ENCODE measurements at regions not wholly inside any gene's neighbourhood (a gene's known extent, or its start where the extent isn't known, plus 50 kb on each side); places are given as distances from the start of the nearest gene placed in this dataset.
A peak's percentile ranks its signal among the peaks of the same experiment; 100 is the strongest.

- H3F3A ChIP-seq (ENCODE audit: insufficient read depth, low read length): no peaks in the 10 kb centered on the region
- no peak overlapping the region for H2AFZ ChIP-seq (ENCODE audit: low read length)
- no peak overlapping the region for H3K9ac ChIP-seq (ENCODE audit: low read length)
- H3K27me3 ChIP-seq (ENCODE audit: insufficient read depth, low read length): no peaks in the 10 kb centered on the region
- no peaks in the 10 kb centered on the region for H3K4me1 ChIP-seq (ENCODE audit: insufficient read depth, low read length, severe bottlenecking)
- H3K27ac ChIP-seq (ENCODE audit: low read depth, low read length, poor library complexity, severe bottlenecking): no peak overlapping the region
- H3K4me2 ChIP-seq (ENCODE audit: low read length): no peak overlapping the region
- no peaks in the 10 kb centered on the region for H3K79me2 ChIP-seq (ENCODE audit: insufficient read depth, low read length)
- no peaks in the 10 kb centered on the region for H3K9me2 ChIP-seq (ENCODE audit: low read depth, low read length)
- no peak overlapping the region for H3K4me3 ChIP-seq (ENCODE audit: low read depth, low read length, poor library complexity, severe bottlenecking)
- TF ChIP-seq CTCF (IDR thresholded peaks at IDR 0.05; ENCODE audit: low read length) (0 out of 2 replicates have a peak, but pooled peaks have one; percentile 31), EZH2 (IDR thresholded peaks at IDR 0.05; ENCODE audit: borderline replicate concordance, low read length) (no peak)
- no peaks in the 10 kb centered on the region for H3K9me3 ChIP-seq (ENCODE audit: low read length)
- no peaks in the 10 kb centered on the region for H3K36me3 ChIP-seq (ENCODE audit: insufficient read depth, low read length)
- no peaks in the 10 kb centered on the region for H4K20me1 ChIP-seq (ENCODE audit: insufficient read depth, low read length)
Measured at GRCh38 chr9:7360513-7360912, 439.1 kb downstream of the DMAC1 start.

- Histone ChIP-seq H3K36me3 (ENCODE audit: insufficient read depth, low read length) (no peaks in the 10 kb centered on the region), H3K27me3 (ENCODE audit: insufficient read depth, low read length) (no peaks in the 10 kb centered on the region), H2AFZ (ENCODE audit: low read length) (no peak overlapping the region), H3K4me3 (ENCODE audit: low read depth, low read length, poor library complexity, severe bottlenecking) (no peak overlapping the region), H4K20me1 (ENCODE audit: insufficient read depth, low read length) (no peaks in the 10 kb centered on the region), H3K9me3 (ENCODE audit: low read length) (no peaks in the 10 kb centered on the region), H3K27ac (ENCODE audit: low read depth, low read length, poor library complexity, severe bottlenecking) (no peak overlapping the region), H3K79me2 (ENCODE audit: insufficient read depth, low read length) (no peaks in the 10 kb centered on the region), H3K9me2 (ENCODE audit: low read depth, low read length) (no peaks in the 10 kb centered on the region), H3K4me1 (ENCODE audit: insufficient read depth, low read length, severe bottlenecking) (no peaks in the 10 kb centered on the region), H3K4me2 (ENCODE audit: low read length) (no peak overlapping the region), H3K9ac (ENCODE audit: low read length) (no peak overlapping the region), H3F3A (ENCODE audit: insufficient read depth, low read length) (no peaks in the 10 kb centered on the region)
- TF ChIP-seq CTCF (IDR thresholded peaks at IDR 0.05; ENCODE audit: low read length): peak; percentile 16; the same call in 1 of the 2 replicates
- TF ChIP-seq EZH2 (IDR thresholded peaks at IDR 0.05; ENCODE audit: borderline replicate concordance, low read length): no peak
Measured at GRCh38 chr9:7358876-7359275, 440.7 kb downstream of the DMAC1 start.

GRCh38 chr9:7354704-7355103 is 444.9 kb downstream of the DMAC1 start:
- no peaks in the 10 kb centered on the region for H3K27me3 ChIP-seq (ENCODE audit: insufficient read depth, low read length)
- H3K9me2 ChIP-seq (ENCODE audit: low read depth, low read length): no peaks in the 10 kb centered on the region
- no peak for TF ChIP-seq CTCF (IDR thresholded peaks at IDR 0.05; ENCODE audit: low read length)
- TF ChIP-seq EZH2 (IDR thresholded peaks at IDR 0.05; ENCODE audit: borderline replicate concordance, low read length): no peak
- no peak overlapping the region for H2AFZ ChIP-seq (ENCODE audit: low read length)
- no peaks in the 10 kb centered on the region for H3K9me3 ChIP-seq (ENCODE audit: low read length)
- H3K4me1 ChIP-seq (ENCODE audit: insufficient read depth, low read length, severe bottlenecking): no peaks in the 10 kb centered on the region
- no peaks in the 10 kb centered on the region for H3K79me2 ChIP-seq (ENCODE audit: insufficient read depth, low read length)
- no peaks in the 10 kb centered on the region for H4K20me1 ChIP-seq (ENCODE audit: insufficient read depth, low read length)
- H3K36me3 ChIP-seq (ENCODE audit: insufficient read depth, low read length): no peaks in the 10 kb centered on the region
- H3K27ac ChIP-seq (ENCODE audit: low read depth, low read length, poor library complexity, severe bottlenecking): no peak overlapping the region
- H3F3A ChIP-seq (ENCODE audit: insufficient read depth, low read length): no peaks in the 10 kb centered on the region
- no peak overlapping the region for H3K4me2 ChIP-seq (ENCODE audit: low read length)
- H3K9ac ChIP-seq (ENCODE audit: low read length): no peak overlapping the region
- H3K4me3 ChIP-seq (ENCODE audit: low read depth, low read length, poor library complexity, severe bottlenecking): no peak overlapping the region
